ENCODE measurements at regions not wholly inside any gene's neighbourhood (a gene's known extent, or its start where the extent isn't known, plus 50 kb on each side); places are given as distances from the start of the nearest gene placed in this dataset.

- Histone ChIP-seq H3K27me3 (ENCODE audit: control insufficient read depth in 2 of 2, insufficient read depth in 2 of 2, low read length in 2 of 2) (peaks cover 3 to 14% of the 10 kb centered on the region in 2 donors), H3K36me3 (replicated peaks in 1 of 2; ENCODE audit: control insufficient read depth in 1 of 2, insufficient read depth in 2 of 2, low read length in 2 of 2) (no peaks in the 10 kb centered on the region), H3K9me3 (replicated peaks in 1 of 2; ENCODE audit: control insufficient read depth in 1 of 2, insufficient read depth in 1 of 2, low read length in 2 of 2) (no peaks in the 10 kb centered on the region), H3K4me2 (replicated peaks; ENCODE audit: extremely low read depth, low read length, poor library complexity, severe bottlenecking) (no peak overlapping the region), H3K4me3 (replicated peaks in 1 of 3; ENCODE audit: low read depth in 2 of 3, low read length in 3 of 3) (no peak overlapping the region), H3K79me2 (ENCODE audit: insufficient read depth, low read length) (no peaks in the 10 kb centered on the region), H3K27ac (ENCODE audit: low read depth in 1 of 2, low read length in 2 of 2) (no peak overlapping the region), H4K20me1 (ENCODE audit: insufficient read depth, low read length) (no peaks in the 10 kb centered on the region), H3K4me1 (ENCODE audit: control insufficient read depth in 1 of 2, insufficient read depth in 2 of 2, low read length in 2 of 2) (no peaks in the 10 kb centered on the region), H3K9ac (ENCODE audit: insufficient read depth, low read length, poor library complexity, severe bottlenecking) (no peak overlapping the region), H2AFZ (ENCODE audit: insufficient read depth, low read depth, low read length, poor library complexity, severe bottlenecking) (no peak overlapping the region)
- Mint-ChIP-seq H3K9me3 (peaks cover 0 to 3% (median 0%) of the 10 kb centered on the region in 7 donors), H3K36me3 (no peaks in the 10 kb centered on the region), H3K4me3 (no peak overlapping the region), H3K27ac (peak overlapping the region in 1 of 7 donors; percentile 50), H3K4me1 (no peaks in the 10 kb centered on the region), H3K27me3 (ENCODE audit: low read depth in 3 of 3) (peaks cover 12 to 23% (median 18%) of the 10 kb centered on the region in 3 donors)
- intact Hi-C loops (cut with micrococcal nuclease) = no loop called here
- WGBS (ENCODE audit: insufficient coverage) = 78% methylated on average over 7 of the region's 10 CpGs
- no peak for DNase-seq
- no peak for TF ChIP-seq CTCF (IDR thresholded peaks at IDR 0.05)
Measured at GRCh38 chr9:99359336-99359735, 137.3 kb downstream of the SEC61B start.

GRCh38 chr9:99360026-99360425 lies 137.9 kb downstream of the SEC61B start:
- H3K4me3 ChIP-seq (replicated peaks in 1 of 3; ENCODE audit: low read depth in 2 of 3, low read length in 3 of 3) = no peak overlapping the region
- no peaks in the 10 kb centered on the region for H3K36me3 ChIP-seq (replicated peaks in 1 of 2; ENCODE audit: control insufficient read depth in 1 of 2, insufficient read depth in 2 of 2, low read length in 2 of 2)
- H3K79me2 ChIP-seq (ENCODE audit: insufficient read depth, low read length) = no peaks in the 10 kb centered on the region
- H3K4me1 ChIP-seq (ENCODE audit: control insufficient read depth in 1 of 2, insufficient read depth in 2 of 2, low read length in 2 of 2) = no peaks in the 10 kb centered on the region
- Mint-ChIP-seq H3K4me1 (no peaks in the 10 kb centered on the region), H3K9me3 (peaks cover 0 to 3% (median 0%) of the 10 kb centered on the region in 7 donors), H3K4me3 (no peak overlapping the region), H3K27me3 (ENCODE audit: low read depth in 3 of 3) (peaks cover 12 to 23% (median 18%) of the 10 kb centered on the region in 3 donors), H3K36me3 (no peaks in the 10 kb centered on the region), H3K27ac (no peak overlapping the region)
- H3K27ac ChIP-seq (ENCODE audit: low read depth in 1 of 2, low read length in 2 of 2) = no peak overlapping the region
- no peak overlapping the region for H3K9ac ChIP-seq (ENCODE audit: insufficient read depth, low read length, poor library complexity, severe bottlenecking)
- H3K27me3 ChIP-seq (ENCODE audit: control insufficient read depth in 2 of 2, insufficient read depth in 2 of 2, low read length in 2 of 2) = peaks cover 3 to 14% of the 10 kb centered on the region in 2 donors
- H2AFZ ChIP-seq (ENCODE audit: insufficient read depth, low read depth, low read length, poor library complexity, severe bottlenecking) = no peak overlapping the region
- no peaks in the 10 kb centered on the region for H3K9me3 ChIP-seq (replicated peaks in 1 of 2; ENCODE audit: control insufficient read depth in 1 of 2, insufficient read depth in 1 of 2, low read length in 2 of 2)
- no peak for TF ChIP-seq CTCF (IDR thresholded peaks at IDR 0.05)
- DNase-seq = no peak
- intact Hi-C loops (cut with micrococcal nuclease) = no loop called here
- 57% methylated on average over 1 of the region's 2 CpGs for WGBS (ENCODE audit: insufficient coverage)
- no peaks in the 10 kb centered on the region for H4K20me1 ChIP-seq (ENCODE audit: insufficient read depth, low read length)
- H3K4me2 ChIP-seq (replicated peaks; ENCODE audit: extremely low read depth, low read length, poor library complexity, severe bottlenecking) = no peak overlapping the region

Measured in CD14-positive monocyte (primary cell).